Panc1 (cell line): ENCODE measurements at regions not wholly inside any gene's neighbourhood (a gene's known extent, or its start where the extent isn't known, plus 50 kb on each side); places are given as distances from the start of the nearest gene placed in this dataset.

Experiments used
- ATAC-seq: fragments of 200-7000 bp; cut with Tn5 transposase; 2 replicates; pipeline ENCODE4 v1.9.1; 2020; ENCODE audit warnings: mild to moderate bottlenecking, moderate library complexity
- BruUV-seq: library from RNA; stranded (reverse); fragments of 400-500 nt; replicated peaks from 2 replicates; lab custom pipeline; 2021; lab: Mats Ljungman, UMichigan
- CTCF ChIA-PET: fragments of 300-600 bp; sonication (Branson Sonifier 250); formaldehyde crosslinking; loops from one replicate; lab custom pipeline; 2022; ENCODE audit warnings: antibody characterized with exemption; lab: Charles Lee
- POLR2A ChIA-PET: fragments of 300-600 bp; sonication (Branson Sonifier 250); formaldehyde crosslinking; loops from one replicate; lab custom pipeline; 2022; ENCODE audit warnings: antibody characterized with exemption; lab: Charles Lee
- DNase-seq: peaks from one replicate; pipeline ENCODE4 v3.0.0-alpha.2; 2010; ENCODE audit warnings: low read depth, low spot score
- H3K27ac ChIP-seq: 2 replicates; pipeline ENCODE4 v1.5.1; 2011; ENCODE audit warnings: mild to moderate bottlenecking, low read length, inconsistent platforms
- H3K27me3 ChIP-seq: fragments of 200-500 bp; sonication (Bioruptor generic); 2 replicates; pipeline ENCODE4 v1.6.0; 2014; ENCODE audit warnings: low read length, inconsistent platforms; ENCODE audit not compliant: control insufficient read depth, insufficient read depth
- H3K36me3 ChIP-seq: fragments of 200-500 bp; sonication (Bioruptor generic); 2 replicates; pipeline ENCODE4 v1.5.1; 2014; ENCODE audit warnings: inconsistent platforms, mild to moderate bottlenecking, low read length, moderate library complexity; ENCODE audit not compliant: control insufficient read depth, insufficient read depth
- H3K4me1 ChIP-seq: 2 replicates; pipeline ENCODE4 v1.5.1; 2011; ENCODE audit warnings: inconsistent platforms, mild to moderate bottlenecking, low read length, moderate library complexity; ENCODE audit not compliant: control insufficient read depth, insufficient read depth
- H3K4me3 ChIP-seq, 2 experiments: 2 replicates each; pipeline ENCODE4 v1.5.1; 2011 to 2012; ENCODE audit warnings: low read depth in 2 of 2, low read length in 2 of 2, mild to moderate bottlenecking in 2 of 2, inconsistent platforms in 1 of 2, moderate library complexity in 1 of 2
- H3K9me3 ChIP-seq: fragments of 200-500 bp; sonication (Bioruptor generic); 2 replicates; pipeline ENCODE4 v1.5.1; 2014; ENCODE audit warnings: low read depth, mild to moderate bottlenecking, inconsistent platforms, low read length, moderate library complexity; ENCODE audit not compliant: control insufficient read depth, insufficient read depth
- POLR2AphosphoS5 ChIP-seq: IDR thresholded peaks from 2 replicates; pipeline ENCODE4 v1.6.1; 2012; ENCODE audit warnings: mild to moderate bottlenecking, low read depth, low read length, moderate library complexity
- SIN3A ChIP-seq: IDR thresholded peaks from 2 replicates; pipeline ENCODE4 v1.6.1; 2012; ENCODE audit warnings: low read depth, mild to moderate bottlenecking, low read length, moderate library complexity, borderline replicate concordance; ENCODE audit not compliant: insufficient read depth
- TCF7L2 ChIP-seq: IDR thresholded peaks from 2 replicates; pipeline ENCODE4 v1.6.1; 2011; ENCODE audit warnings: mild to moderate bottlenecking, low read depth, low read length, inconsistent platforms
- in situ Hi-C: cut with HindIII; loops from 2 replicates; pipeline ENCODE4 v1.10.0; 2016; ENCODE audit warnings: low sequenced_read_pairs, low pct_unique_long_range_greater_than_20kb
- intact Hi-C: fragments of 100-400 bp; cut with micrococcal nuclease; formaldehyde crosslinking; loops from one replicate; pipeline ENCODE4 v1.10.0; 2022; ENCODE audit not compliant: unreplicated experiment
- TF ChIP-seq, protein P1 (sequence below): fragments of 450-650 bp; IDR thresholded peaks from 2 replicates; pipeline ENCODE4 v1.5.1; 2017; ENCODE audit warnings: mild to moderate bottlenecking
- TF ChIP-seq, protein P2 (sequence below), 2 experiments: IDR thresholded peaks; 2 replicates each; pipeline ENCODE4 v1.6.1; 2011 to 2012; ENCODE audit warnings: low read depth in 2 of 2, control low read depth in 1 of 2, low read length in 1 of 2, mild to moderate bottlenecking in 1 of 2, moderate library complexity in 1 of 2; ENCODE audit not compliant: insufficient read depth in 1 of 2

DNA sequence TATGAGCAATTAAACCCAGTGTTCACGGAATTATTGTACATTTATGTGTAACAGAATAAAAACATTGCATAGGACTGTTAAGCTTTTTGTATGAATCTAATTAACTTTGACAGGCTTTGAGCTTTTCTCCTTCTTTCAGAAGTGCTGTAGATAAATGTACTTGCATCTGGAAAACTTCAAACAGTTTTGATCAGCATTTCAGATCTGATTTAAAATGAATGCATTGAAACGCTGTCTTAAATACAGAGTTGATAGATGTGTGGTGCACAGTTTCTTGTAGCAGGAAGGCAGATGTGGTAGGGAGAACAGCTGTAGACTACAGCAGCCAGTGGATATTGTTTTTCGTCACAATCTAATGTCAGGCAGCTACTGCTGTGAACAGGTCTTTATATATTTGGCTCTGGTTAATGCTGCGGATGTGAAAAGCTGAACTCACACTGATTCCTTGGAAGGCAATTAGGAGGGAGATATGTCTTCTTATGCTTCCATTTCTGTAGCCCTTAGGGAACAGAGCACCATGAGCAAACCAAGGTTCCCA is 193.8 kb upstream of the GOLIM4 start:
- intact Hi-C loops: no loop called here
- no peak overlapping the region for H3K4me3 ChIP-seq
- no peak for DNase-seq
- POLR2A ChIA-PET: no interaction called here
- ATAC-seq: no peak
- no peak overlapping the region for H3K27ac ChIP-seq
- H3K27me3 ChIP-seq: no peaks in the 10 kb centered on the region; the same call in 1 of the 2 replicates
- in situ Hi-C loops: no loop called here
- CTCF ChIA-PET: no interaction called here
- H3K9me3 ChIP-seq: no peaks in the 10 kb centered on the region
- no TSS peak for BruUV-seq
- no peaks in the 10 kb centered on the region for H3K4me1 ChIP-seq
- TF ChIP-seq, protein P1, sequence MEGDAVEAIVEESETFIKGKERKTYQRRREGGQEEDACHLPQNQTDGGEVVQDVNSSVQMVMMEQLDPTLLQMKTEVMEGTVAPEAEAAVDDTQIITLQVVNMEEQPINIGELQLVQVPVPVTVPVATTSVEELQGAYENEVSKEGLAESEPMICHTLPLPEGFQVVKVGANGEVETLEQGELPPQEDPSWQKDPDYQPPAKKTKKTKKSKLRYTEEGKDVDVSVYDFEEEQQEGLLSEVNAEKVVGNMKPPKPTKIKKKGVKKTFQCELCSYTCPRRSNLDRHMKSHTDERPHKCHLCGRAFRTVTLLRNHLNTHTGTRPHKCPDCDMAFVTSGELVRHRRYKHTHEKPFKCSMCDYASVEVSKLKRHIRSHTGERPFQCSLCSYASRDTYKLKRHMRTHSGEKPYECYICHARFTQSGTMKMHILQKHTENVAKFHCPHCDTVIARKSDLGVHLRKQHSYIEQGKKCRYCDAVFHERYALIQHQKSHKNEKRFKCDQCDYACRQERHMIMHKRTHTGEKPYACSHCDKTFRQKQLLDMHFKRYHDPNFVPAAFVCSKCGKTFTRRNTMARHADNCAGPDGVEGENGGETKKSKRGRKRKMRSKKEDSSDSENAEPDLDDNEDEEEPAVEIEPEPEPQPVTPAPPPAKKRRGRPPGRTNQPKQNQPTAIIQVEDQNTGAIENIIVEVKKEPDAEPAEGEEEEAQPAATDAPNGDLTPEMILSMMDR: no peak
- TF ChIP-seq TCF7L2 (no peak), SIN3A (no peak), POLR2AphosphoS5 (no peak)
- TF ChIP-seq, protein P2, sequence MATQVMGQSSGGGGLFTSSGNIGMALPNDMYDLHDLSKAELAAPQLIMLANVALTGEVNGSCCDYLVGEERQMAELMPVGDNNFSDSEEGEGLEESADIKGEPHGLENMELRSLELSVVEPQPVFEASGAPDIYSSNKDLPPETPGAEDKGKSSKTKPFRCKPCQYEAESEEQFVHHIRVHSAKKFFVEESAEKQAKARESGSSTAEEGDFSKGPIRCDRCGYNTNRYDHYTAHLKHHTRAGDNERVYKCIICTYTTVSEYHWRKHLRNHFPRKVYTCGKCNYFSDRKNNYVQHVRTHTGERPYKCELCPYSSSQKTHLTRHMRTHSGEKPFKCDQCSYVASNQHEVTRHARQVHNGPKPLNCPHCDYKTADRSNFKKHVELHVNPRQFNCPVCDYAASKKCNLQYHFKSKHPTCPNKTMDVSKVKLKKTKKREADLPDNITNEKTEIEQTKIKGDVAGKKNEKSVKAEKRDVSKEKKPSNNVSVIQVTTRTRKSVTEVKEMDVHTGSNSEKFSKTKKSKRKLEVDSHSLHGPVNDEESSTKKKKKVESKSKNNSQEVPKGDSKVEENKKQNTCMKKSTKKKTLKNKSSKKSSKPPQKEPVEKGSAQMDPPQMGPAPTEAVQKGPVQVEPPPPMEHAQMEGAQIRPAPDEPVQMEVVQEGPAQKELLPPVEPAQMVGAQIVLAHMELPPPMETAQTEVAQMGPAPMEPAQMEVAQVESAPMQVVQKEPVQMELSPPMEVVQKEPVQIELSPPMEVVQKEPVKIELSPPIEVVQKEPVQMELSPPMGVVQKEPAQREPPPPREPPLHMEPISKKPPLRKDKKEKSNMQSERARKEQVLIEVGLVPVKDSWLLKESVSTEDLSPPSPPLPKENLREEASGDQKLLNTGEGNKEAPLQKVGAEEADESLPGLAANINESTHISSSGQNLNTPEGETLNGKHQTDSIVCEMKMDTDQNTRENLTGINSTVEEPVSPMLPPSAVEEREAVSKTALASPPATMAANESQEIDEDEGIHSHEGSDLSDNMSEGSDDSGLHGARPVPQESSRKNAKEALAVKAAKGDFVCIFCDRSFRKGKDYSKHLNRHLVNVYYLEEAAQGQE (IDR thresholded peaks at IDR 0.05; ENCODE audit: insufficient read depth in 1 of 2, low read depth in 2 of 2, low read length in 1 of 2): no peak
- H3K36me3 ChIP-seq: no peaks in the 10 kb centered on the region

DNA sequence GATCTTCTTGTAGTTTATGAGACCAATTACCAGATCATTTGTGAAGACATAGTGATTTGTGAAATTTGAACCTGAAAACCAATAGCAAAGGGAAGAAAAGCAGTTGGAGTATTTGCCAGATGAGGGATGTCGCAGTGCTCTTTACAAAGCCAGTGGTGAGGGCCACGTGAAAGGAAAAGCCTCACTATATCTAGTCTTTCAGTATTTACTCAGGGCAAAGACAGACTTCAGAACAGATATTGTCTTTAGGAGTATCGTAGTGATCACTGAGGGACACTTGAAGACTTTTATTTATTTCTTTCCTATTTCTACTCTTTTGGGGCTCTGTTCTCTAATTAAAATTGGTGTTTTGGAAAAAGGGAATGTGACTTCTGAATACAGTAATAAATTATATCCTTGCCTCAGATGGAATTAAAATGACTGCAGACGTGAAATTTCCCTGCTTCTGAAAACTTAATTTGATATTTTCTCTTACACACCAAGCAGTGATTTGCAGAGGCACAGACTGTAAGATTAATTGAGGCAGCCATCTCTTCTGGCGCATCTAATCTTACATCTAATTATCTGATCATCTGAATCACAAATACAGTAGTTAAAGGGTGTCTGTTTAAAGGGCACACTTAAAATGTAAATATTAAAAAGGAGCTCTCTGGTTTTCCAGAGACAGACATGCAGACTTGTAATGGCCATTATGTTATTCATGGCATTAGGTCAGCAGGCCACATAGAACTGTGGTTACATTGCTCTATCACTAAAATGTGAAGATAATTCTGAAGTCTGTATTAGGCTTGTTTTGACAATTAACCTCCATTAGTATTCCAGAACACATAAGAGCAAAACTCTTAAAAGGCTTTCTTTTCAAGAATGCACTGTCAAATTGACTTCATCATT is 193.0 kb upstream of the GOLIM4 start:
- Histone ChIP-seq H3K27me3 (no peaks in the 10 kb centered on the region; the same call in 1 of the 2 replicates), H3K9me3 (no peaks in the 10 kb centered on the region), H3K4me1 (no peaks in the 10 kb centered on the region), H3K4me3 (no peak overlapping the region), H3K27ac (no peak overlapping the region), H3K36me3 (no peaks in the 10 kb centered on the region)
- intact Hi-C loops: no loop called here
- DNase-seq (no peak), ATAC-seq (no peak)
- ChIA-PET CTCF (no interaction called here), POLR2A (no interaction called here)
- BruUV-seq: no TSS peak
- no peak for TF ChIP-seq POLR2AphosphoS5
- no peak for TF ChIP-seq SIN3A
- TF ChIP-seq, protein P1: no peak
- TF ChIP-seq, protein P2 (IDR thresholded peaks at IDR 0.05; ENCODE audit: insufficient read depth in 1 of 2, low read depth in 2 of 2, low read length in 1 of 2): no peak
- TF ChIP-seq TCF7L2: no peak
- in situ Hi-C loops: no loop called here
